RWPE2 (cell line): ENCODE measurements at regions not wholly inside any gene's neighbourhood (a gene's known extent, or its start where the extent isn't known, plus 50 kb on each side); places are given as distances from the start of the nearest gene placed in this dataset.

Experiments used
- ATAC-seq: fragments of 200-7000 bp; cut with Tn5 transposase; 3 replicates; pipeline ENCODE4 v1.9.1; 2021; ENCODE audit warnings: low read depth
- DNase-seq: peaks from one replicate; pipeline ENCODE4 v3.0.0-alpha.2; 2020; ENCODE audit warnings: low spot score
- H3K27ac ChIP-seq: fragments of 450-650 bp; 2 replicates; pipeline ENCODE4 v1.5.1; 2017; ENCODE audit warnings: mild to moderate bottlenecking; ENCODE audit not compliant: poor library complexity, severe bottlenecking
- H3K27me3 ChIP-seq: fragments of 250-450 bp; sonication (Bioruptor Pico); 2 replicates; pipeline ENCODE4 v1.5.1; 2021; ENCODE audit warnings: mild to moderate bottlenecking, moderate library complexity; ENCODE audit not compliant: insufficient read depth, poor library complexity, severe bottlenecking
- H3K36me3 ChIP-seq: fragments of 250-450 bp; sonication (Bioruptor Pico); 2 replicates; pipeline ENCODE4 v1.5.1; 2020; ENCODE audit warnings: low read depth, mild to moderate bottlenecking, moderate library complexity
- H3K4me1 ChIP-seq: fragments of 250-450 bp; sonication (Bioruptor Pico); 2 replicates; pipeline ENCODE4 v1.5.1; 2021; ENCODE audit warnings: mild to moderate bottlenecking, moderate library complexity; ENCODE audit not compliant: insufficient read depth, poor library complexity, severe bottlenecking
- H3K4me3 ChIP-seq: fragments of 250-450 bp; sonication (Bioruptor Pico); 2 replicates; pipeline ENCODE4 v1.5.1; 2021; ENCODE audit warnings: mild to moderate bottlenecking, moderate library complexity; ENCODE audit not compliant: severe bottlenecking
- H3K9me3 ChIP-seq: fragments of 250-450 bp; sonication (Bioruptor Pico); 2 replicates; pipeline ENCODE4 v1.5.1; 2021; ENCODE audit warnings: mild to moderate bottlenecking, moderate library complexity; ENCODE audit not compliant: severe bottlenecking
- CTCF ChIP-seq: fragments of 450-650 bp; IDR thresholded peaks from one replicate; pipeline ENCODE4 v1.5.1; 2017; ENCODE audit warnings: mild to moderate bottlenecking, moderate library complexity; ENCODE audit not compliant: poor library complexity, severe bottlenecking

GRCh38 chr16:9411426-9411825, 320.0 kb downstream of the HAPSTR1 start:
- Histone ChIP-seq H3K27ac (no peak overlapping the region), H3K36me3 (no peaks in the 10 kb centered on the region), H3K4me3 (no peak overlapping the region), H3K27me3 (peaks cover 6% of the 10 kb centered on the region), H3K9me3 (no peaks in the 10 kb centered on the region), H3K4me1 (no peaks in the 10 kb centered on the region)
- no peak for ATAC-seq
- DNase-seq = no peak
- no peak for TF ChIP-seq CTCF

DNA sequence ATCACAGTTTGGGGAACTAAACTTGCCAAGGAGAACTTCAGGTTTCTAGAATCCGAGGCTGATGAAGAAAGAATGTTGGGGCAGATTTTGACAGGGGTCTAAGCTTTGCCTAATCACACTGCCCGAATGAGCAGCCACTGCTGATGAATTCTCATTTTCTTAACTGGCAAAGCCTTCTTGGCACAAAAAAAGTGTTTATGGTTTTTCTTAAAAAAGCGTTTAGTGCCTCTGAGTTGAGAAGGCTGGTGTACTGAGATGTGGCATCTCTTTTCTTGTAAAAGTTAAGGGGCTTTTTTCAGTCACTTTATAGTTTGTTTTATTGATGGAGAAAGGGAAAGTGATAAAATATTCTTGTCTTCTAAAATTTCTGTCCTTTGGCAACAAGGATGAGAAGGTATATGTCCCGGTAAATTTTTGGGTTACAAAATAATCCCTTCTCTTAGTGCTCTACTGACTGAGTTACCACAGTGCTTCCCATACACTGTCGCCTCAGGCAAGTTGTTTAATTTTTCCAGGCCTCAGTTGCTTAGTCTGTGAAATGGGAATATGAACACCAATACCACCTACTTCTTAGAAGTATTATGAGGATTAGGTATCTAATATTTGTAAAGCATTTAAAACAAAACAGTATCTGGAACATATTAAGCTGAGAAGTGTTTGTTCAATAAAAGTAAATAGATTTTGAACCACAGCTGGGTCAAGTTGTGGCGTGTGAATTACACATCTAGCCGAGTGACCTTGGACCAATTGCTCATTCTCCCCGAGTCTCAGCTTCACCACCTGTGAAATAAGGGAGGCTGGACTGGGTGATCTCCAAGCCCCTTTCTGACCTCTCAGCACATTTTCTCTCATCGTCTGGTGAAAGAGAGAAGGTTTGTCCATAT, 320.8 kb downstream of the HAPSTR1 start:
- H3K27me3 ChIP-seq = peaks cover 6% of the 10 kb centered on the region
- no peak for DNase-seq
- H3K4me3 ChIP-seq = no peak overlapping the region
- H3K4me1 ChIP-seq = no peaks in the 10 kb centered on the region
- no peaks in the 10 kb centered on the region for H3K9me3 ChIP-seq
- ATAC-seq = no peak
- no peak for TF ChIP-seq CTCF
- no peaks in the 10 kb centered on the region for H3K36me3 ChIP-seq
- H3K27ac ChIP-seq = no peak overlapping the region

GRCh38 chr16:9412915-9413264, 321.4 kb downstream of the HAPSTR1 start:
- Histone ChIP-seq H3K4me3 (no peak overlapping the region), H3K27ac (no peak overlapping the region), H3K9me3 (no peaks in the 10 kb centered on the region), H3K27me3 (peaks cover 6% of the 10 kb centered on the region), H3K36me3 (no peaks in the 10 kb centered on the region), H3K4me1 (no peaks in the 10 kb centered on the region)
- ATAC-seq = no peak
- DNase-seq = no peak
- TF ChIP-seq CTCF = no peak

- Histone ChIP-seq H3K27me3 (peaks cover 6% of the 10 kb centered on the region), H3K27ac (no peak overlapping the region), H3K4me1 (no peaks in the 10 kb centered on the region), H3K36me3 (no peaks in the 10 kb centered on the region), H3K9me3 (no peaks in the 10 kb centered on the region), H3K4me3 (no peak overlapping the region)
- ATAC-seq (no peak), DNase-seq (no peak)
- no peak for TF ChIP-seq CTCF
These were observed 324.1 kb downstream of the HAPSTR1 start for GRCh38 chr16:9415545-9415944.

GRCh38 chr16:9417898-9418297, 326.5 kb downstream of the HAPSTR1 start:
- TF ChIP-seq CTCF = no peak
- peaks cover 9% of the 10 kb centered on the region for H3K27me3 ChIP-seq
- no peak overlapping the region for H3K4me3 ChIP-seq
- H3K4me1 ChIP-seq = no peaks in the 10 kb centered on the region
- no peak overlapping the region for H3K27ac ChIP-seq
- H3K9me3 ChIP-seq = no peaks in the 10 kb centered on the region
- H3K36me3 ChIP-seq = no peaks in the 10 kb centered on the region
- ATAC-seq (no peak), DNase-seq (no peak)
